Liver (tissue), 2 donors: ENCODE measurements at regions not wholly inside any gene's neighbourhood (a gene's known extent, or its start where the extent isn't known, plus 50 kb on each side); places are given as distances from the start of the nearest gene placed in this dataset.
"Not testable (repeated sequence)": the region's sequence is repeated elsewhere in the genome, so short reads cannot be mapped to it uniquely, and the experiment has no call there.

Source experiments
- FOXA1 ChIP-seq: IDR thresholded peaks from 2 replicates; pipeline ENCODE4 v1.6.1; 2016; ENCODE audit warnings: antibody characterized with exemption
- YY1 ChIP-seq: IDR thresholded peaks from 2 replicates; pipeline ENCODE4 v1.6.1; 2016; ENCODE audit warnings: antibody characterized with exemption, mild to moderate bottlenecking
- ZBTB33 ChIP-seq: IDR thresholded peaks from 2 replicates; pipeline ENCODE4 v1.6.1; 2016; ENCODE audit warnings: antibody characterized with exemption
- TF ChIP-seq, protein P1 (sequence below): fragments of 150-350 bp; IDR thresholded peaks from 2 replicates; pipeline ENCODE4 v1.5.1; 2017; ENCODE audit warnings: improper control_type of control experiment, low read depth, low read length; ENCODE audit not compliant: missing input control
- TF ChIP-seq, protein P2 (sequence below): IDR thresholded peaks from 2 replicates; pipeline ENCODE4 v1.6.1; 2016; ENCODE audit warnings: antibody characterized with exemption, mild to moderate bottlenecking
- donor health status: healthy.

DNA sequence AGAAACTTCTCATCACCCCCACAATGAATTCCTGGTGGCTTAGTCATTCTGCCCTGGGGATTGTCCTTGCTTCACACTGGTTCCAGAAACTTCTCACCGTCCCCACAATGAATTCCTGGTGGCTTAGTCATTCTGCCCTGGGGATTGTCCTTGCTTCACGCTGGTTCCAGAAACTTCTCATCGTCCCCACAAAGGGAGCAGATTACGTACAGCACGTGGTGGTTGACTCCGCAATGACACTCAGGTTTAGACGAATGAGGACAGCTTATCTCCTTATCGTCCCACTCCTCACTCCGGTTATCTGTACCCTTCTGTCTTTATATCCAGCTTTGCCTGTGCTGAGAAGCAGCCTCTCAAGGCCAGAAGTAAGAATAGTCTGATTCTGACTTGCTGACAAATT, 273.4 kb downstream of the ASMT start:
- TF ChIP-seq, protein P1, sequence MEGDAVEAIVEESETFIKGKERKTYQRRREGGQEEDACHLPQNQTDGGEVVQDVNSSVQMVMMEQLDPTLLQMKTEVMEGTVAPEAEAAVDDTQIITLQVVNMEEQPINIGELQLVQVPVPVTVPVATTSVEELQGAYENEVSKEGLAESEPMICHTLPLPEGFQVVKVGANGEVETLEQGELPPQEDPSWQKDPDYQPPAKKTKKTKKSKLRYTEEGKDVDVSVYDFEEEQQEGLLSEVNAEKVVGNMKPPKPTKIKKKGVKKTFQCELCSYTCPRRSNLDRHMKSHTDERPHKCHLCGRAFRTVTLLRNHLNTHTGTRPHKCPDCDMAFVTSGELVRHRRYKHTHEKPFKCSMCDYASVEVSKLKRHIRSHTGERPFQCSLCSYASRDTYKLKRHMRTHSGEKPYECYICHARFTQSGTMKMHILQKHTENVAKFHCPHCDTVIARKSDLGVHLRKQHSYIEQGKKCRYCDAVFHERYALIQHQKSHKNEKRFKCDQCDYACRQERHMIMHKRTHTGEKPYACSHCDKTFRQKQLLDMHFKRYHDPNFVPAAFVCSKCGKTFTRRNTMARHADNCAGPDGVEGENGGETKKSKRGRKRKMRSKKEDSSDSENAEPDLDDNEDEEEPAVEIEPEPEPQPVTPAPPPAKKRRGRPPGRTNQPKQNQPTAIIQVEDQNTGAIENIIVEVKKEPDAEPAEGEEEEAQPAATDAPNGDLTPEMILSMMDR: not testable (repeated sequence)
- TF ChIP-seq, protein P2, sequence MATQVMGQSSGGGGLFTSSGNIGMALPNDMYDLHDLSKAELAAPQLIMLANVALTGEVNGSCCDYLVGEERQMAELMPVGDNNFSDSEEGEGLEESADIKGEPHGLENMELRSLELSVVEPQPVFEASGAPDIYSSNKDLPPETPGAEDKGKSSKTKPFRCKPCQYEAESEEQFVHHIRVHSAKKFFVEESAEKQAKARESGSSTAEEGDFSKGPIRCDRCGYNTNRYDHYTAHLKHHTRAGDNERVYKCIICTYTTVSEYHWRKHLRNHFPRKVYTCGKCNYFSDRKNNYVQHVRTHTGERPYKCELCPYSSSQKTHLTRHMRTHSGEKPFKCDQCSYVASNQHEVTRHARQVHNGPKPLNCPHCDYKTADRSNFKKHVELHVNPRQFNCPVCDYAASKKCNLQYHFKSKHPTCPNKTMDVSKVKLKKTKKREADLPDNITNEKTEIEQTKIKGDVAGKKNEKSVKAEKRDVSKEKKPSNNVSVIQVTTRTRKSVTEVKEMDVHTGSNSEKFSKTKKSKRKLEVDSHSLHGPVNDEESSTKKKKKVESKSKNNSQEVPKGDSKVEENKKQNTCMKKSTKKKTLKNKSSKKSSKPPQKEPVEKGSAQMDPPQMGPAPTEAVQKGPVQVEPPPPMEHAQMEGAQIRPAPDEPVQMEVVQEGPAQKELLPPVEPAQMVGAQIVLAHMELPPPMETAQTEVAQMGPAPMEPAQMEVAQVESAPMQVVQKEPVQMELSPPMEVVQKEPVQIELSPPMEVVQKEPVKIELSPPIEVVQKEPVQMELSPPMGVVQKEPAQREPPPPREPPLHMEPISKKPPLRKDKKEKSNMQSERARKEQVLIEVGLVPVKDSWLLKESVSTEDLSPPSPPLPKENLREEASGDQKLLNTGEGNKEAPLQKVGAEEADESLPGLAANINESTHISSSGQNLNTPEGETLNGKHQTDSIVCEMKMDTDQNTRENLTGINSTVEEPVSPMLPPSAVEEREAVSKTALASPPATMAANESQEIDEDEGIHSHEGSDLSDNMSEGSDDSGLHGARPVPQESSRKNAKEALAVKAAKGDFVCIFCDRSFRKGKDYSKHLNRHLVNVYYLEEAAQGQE: not testable (repeated sequence)
- TF ChIP-seq ZBTB33, YY1, FOXA1: not testable (repeated sequence)
